Liver (tissue), 3 donors: ENCODE measurements at regions not wholly inside any gene's neighbourhood (a gene's known extent, or its start where the extent isn't known, plus 50 kb on each side); places are given as distances from the start of the nearest gene placed in this dataset.

Experiments
- ATF3 ChIP-seq: IDR thresholded peaks from 2 replicates; pipeline ENCODE4 v1.6.1; 2016; ENCODE audit warnings: antibody characterized with exemption
- CTCF ChIP-seq: fragments of 150-350 bp; IDR thresholded peaks from 2 replicates; pipeline ENCODE4 v1.5.1; 2017; ENCODE audit warnings: improper control_type of control experiment, low read depth, low read length; ENCODE audit not compliant: missing input control
- EGR1 ChIP-seq, 2 donors: IDR thresholded peaks; 2 replicates each; pipeline ENCODE4 v1.6.1; 2016 to 2018; ENCODE audit warnings: antibody characterized with exemption in 2 of 2, low read depth in 2 of 2
- FOXA2 ChIP-seq: IDR thresholded peaks from 2 replicates; pipeline ENCODE4 v1.6.1; 2016; ENCODE audit warnings: antibody characterized with exemption
- HNF4A ChIP-seq, 2 donors: conservative IDR thresholded peaks; 2 replicates each; pipeline ENCODE4 v1.6.1; 2016; ENCODE audit warnings: antibody characterized with exemption in 2 of 2, mild to moderate bottlenecking in 2 of 2
- YY1 ChIP-seq: IDR thresholded peaks from 2 replicates; pipeline ENCODE4 v1.6.1; 2016; ENCODE audit warnings: antibody characterized with exemption, mild to moderate bottlenecking
- donor health status: healthy.
- donor health status: healthy.

- TF ChIP-seq HNF4A (conservative IDR thresholded peaks at IDR 0.05) (no peak), ATF3 (no peak), YY1 (no peak), CTCF (no peak), FOXA2 (no peak), EGR1 (IDR thresholded peaks at IDR 0.05; ENCODE audit: low read depth in 2 of 2) (no peak)
Measured at GRCh38 chr3:194982472-194982871, 288.5 kb downstream of the XXYLT1 start.
